ENCODE measurements at regions not wholly inside any gene's neighbourhood (a gene's known extent, or its start where the extent isn't known, plus 50 kb on each side); places are given as distances from the start of the nearest gene placed in this dataset.

DNA sequence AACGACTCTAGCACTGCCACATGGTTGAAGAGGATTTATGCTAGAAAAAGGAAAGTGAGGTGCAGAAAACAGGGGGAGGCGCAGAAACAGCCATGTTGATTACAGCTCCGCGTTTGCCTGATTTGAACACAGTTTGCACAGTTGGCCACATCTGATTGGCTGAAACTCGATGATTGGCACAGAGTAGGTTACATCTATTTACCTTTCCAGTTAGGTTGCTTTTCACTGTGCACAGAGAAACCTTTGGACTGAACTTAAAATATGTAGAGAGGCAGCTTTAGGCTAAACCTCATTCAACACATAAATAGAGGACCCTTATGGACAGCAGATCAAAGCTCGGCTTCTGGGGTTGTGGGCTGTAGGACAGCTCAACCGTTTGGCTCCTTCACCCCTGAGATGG lies 153.7 kb upstream of the APCDD1 start:
- no peaks in the 10 kb centered on the region for H3K9me3 Mint-ChIP-seq
- intact Hi-C loops (cut with micrococcal nuclease): no loop called here
- H3K36me3 Mint-ChIP-seq (ENCODE audit: low read depth): no peaks in the 10 kb centered on the region
- no peak overlapping the region for H3K27ac Mint-ChIP-seq
- H3K27me3 Mint-ChIP-seq (ENCODE audit: insufficient read depth): peaks cover 2% of the 10 kb centered on the region
- no peak for DNase-seq (ENCODE audit: low spot score)
- no peaks in the 10 kb centered on the region for H3K4me1 Mint-ChIP-seq (ENCODE audit: low read depth)
- no peak overlapping the region for H3K4me3 Mint-ChIP-seq

- H3K4me1 Mint-ChIP-seq (ENCODE audit: low read depth): no peaks in the 10 kb centered on the region
- no peaks in the 10 kb centered on the region for H3K36me3 Mint-ChIP-seq (ENCODE audit: low read depth)
- intact Hi-C loops (cut with micrococcal nuclease): no loop called here
- peaks cover 2% of the 10 kb centered on the region for H3K27me3 Mint-ChIP-seq (ENCODE audit: insufficient read depth)
- no peak overlapping the region for H3K27ac Mint-ChIP-seq
- no peak for DNase-seq (ENCODE audit: low spot score)
- H3K9me3 Mint-ChIP-seq: no peaks in the 10 kb centered on the region
- no peak overlapping the region for H3K4me3 Mint-ChIP-seq
Measured at GRCh38 chr18:10301831-10302483, 152.5 kb upstream of the APCDD1 start.

DNA sequence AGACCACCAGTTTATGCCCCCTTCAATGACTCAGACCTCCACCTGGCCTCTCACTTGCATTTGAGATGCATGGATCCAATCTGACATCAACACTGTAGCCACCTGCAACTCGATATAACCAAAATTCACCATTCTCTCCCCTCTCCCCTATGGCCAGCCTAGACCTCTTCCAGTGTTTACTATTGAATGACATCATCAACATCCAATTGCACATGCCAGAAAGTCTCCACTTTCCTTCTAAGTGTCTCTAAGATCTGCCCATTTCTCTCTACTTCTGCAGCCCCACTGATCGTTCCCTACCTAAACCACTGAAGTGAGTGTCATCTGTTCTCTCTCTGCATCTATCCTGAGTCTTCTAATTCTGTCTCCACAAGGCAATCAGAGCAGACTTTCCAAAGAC lies 151.3 kb upstream of the APCDD1 start:
- no peak overlapping the region for H3K4me3 Mint-ChIP-seq
- peaks cover 2% of the 10 kb centered on the region for H3K27me3 Mint-ChIP-seq (ENCODE audit: insufficient read depth)

DNA sequence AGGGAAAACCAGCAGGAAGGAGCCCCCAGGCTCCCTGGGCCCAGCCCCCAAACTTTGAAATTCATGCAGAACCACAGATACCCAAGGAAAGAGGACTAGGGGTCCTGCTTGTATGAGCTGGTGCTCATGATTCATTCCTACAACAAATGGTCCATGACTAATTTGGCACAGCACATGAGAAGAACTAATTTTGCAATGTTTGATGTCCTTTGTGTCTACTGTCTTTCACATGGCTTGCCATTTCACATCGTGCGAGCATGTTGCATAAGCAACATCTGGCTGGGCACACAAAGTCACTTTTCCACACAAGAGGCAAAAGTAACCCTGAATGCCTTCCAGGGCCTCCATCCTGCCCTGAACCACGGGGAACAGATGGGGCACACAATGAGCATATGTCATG lies 149.6 kb upstream of the APCDD1 start:
- peaks cover 2% of the 10 kb centered on the region for H3K27me3 Mint-ChIP-seq (ENCODE audit: insufficient read depth)
- H3K4me1 Mint-ChIP-seq (ENCODE audit: low read depth): no peaks in the 10 kb centered on the region
- H3K9me3 Mint-ChIP-seq: no peaks in the 10 kb centered on the region
- intact Hi-C loops (cut with micrococcal nuclease): no loop called here
- H3K27ac Mint-ChIP-seq: no peak overlapping the region
- H3K36me3 Mint-ChIP-seq (ENCODE audit: low read depth): no peaks in the 10 kb centered on the region
- no peak overlapping the region for H3K4me3 Mint-ChIP-seq
- DNase-seq (ENCODE audit: low spot score): no peak

More for the DNA sequence above, 151.3 kb upstream of the APCDD1 start:
- intact Hi-C loops (cut with micrococcal nuclease): no loop called here
- no peak for DNase-seq (ENCODE audit: low spot score)
- Mint-ChIP-seq H3K9me3 (no peaks in the 10 kb centered on the region), H3K36me3 (ENCODE audit: low read depth) (no peaks in the 10 kb centered on the region), H3K4me1 (ENCODE audit: low read depth) (no peaks in the 10 kb centered on the region), H3K27ac (no peak overlapping the region)

GRCh38 chr18:10306779-10307178 lies 147.7 kb upstream of the APCDD1 start:
- DNase-seq (ENCODE audit: low spot score): no peak
- Mint-ChIP-seq H3K4me3 (no peak overlapping the region), H3K27ac (no peak overlapping the region), H3K4me1 (ENCODE audit: low read depth) (no peaks in the 10 kb centered on the region), H3K36me3 (ENCODE audit: low read depth) (no peaks in the 10 kb centered on the region), H3K27me3 (ENCODE audit: insufficient read depth) (no peaks in the 10 kb centered on the region), H3K9me3 (no peaks in the 10 kb centered on the region)
- intact Hi-C loops (cut with micrococcal nuclease): no loop called here

DNA sequence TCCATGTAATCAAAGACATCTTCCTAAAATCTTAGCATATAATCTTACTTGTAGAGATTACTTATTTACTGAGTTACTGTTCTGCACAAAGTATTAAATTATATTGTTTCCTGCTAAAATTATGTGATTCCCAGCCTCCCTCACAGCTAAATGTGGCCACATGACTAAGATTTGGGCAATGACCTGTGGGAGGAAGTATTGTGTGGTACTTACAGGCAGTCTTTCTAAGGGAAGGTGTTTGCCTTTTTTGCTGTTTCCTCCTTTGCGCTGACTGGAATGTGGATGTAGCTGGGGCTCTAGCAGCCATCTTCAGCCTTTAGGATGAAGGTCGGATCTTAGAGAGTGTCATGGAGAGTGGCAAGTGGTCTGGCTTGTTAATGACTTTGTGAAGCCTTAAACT lies 146.3 kb upstream of the APCDD1 start:
- H3K27ac Mint-ChIP-seq: no peak overlapping the region
- H3K9me3 Mint-ChIP-seq: no peaks in the 10 kb centered on the region
- intact Hi-C loops (cut with micrococcal nuclease): no loop called here
- no peak for DNase-seq (ENCODE audit: low spot score)
- H3K36me3 Mint-ChIP-seq (ENCODE audit: low read depth): no peaks in the 10 kb centered on the region
- H3K27me3 Mint-ChIP-seq (ENCODE audit: insufficient read depth): no peaks in the 10 kb centered on the region
- H3K4me3 Mint-ChIP-seq: no peak overlapping the region
- H3K4me1 Mint-ChIP-seq (ENCODE audit: low read depth): no peaks in the 10 kb centered on the region

DNA sequence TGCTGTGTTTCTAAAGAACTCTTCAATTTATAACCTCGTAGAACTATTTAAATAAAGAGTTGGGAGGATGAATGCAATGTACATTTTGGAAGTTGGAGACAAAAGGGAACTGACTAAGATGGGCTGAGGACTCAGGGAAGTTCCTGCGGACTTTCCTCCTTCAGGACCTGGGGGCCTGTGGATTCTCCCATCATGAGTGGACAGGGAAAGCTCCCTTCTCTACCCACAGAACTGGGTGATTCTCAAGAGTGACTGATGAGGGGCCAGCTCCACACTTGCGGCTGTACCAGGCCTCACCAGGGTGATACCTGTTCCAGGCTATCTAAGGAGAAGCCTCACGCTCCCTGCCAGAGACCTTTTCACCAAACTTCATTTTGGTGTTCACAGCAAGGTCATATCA lies 143.8 kb upstream of the APCDD1 start:
- H3K9me3 Mint-ChIP-seq: no peaks in the 10 kb centered on the region
- intact Hi-C loops (cut with micrococcal nuclease): no loop called here
- H3K27me3 Mint-ChIP-seq (ENCODE audit: insufficient read depth): no peaks in the 10 kb centered on the region
- no peaks in the 10 kb centered on the region for H3K36me3 Mint-ChIP-seq (ENCODE audit: low read depth)
- DNase-seq (ENCODE audit: low spot score): no peak
- H3K27ac Mint-ChIP-seq: no peak overlapping the region
- no peaks in the 10 kb centered on the region for H3K4me1 Mint-ChIP-seq (ENCODE audit: low read depth)
- H3K4me3 Mint-ChIP-seq: no peak overlapping the region

DNA sequence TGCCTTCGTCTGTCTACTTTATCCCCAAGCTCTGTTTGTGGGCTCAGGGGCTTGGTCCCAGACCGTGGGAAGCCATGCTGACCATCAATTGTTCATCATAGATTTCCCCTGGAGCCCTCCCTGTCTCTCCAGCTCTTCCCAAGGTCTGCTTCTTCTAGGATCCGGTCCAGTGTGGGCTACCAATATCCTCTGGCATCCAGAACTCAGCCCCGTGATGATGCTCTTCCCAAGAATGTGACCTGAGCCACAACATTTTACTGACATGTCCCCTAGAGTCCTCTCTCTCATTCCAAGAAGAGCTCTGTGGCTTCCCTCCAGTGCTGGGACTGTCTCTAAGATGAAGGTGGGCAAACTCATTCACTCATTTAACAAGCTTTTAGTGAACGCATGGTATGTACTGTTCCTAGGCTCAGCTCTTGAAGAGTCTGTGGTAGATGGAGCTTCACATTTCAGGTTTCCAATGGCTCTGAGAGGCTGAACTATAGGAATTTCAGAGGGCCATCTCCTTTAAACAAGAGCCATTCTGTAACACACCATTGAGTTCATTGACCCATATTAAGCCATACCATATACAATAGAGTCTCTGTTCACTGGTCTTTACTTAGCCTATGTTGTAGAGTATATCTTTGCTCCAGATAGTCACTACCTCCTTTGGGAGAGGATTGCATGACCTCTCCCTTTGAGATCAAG lies 142.0 kb upstream of the APCDD1 start:
- no peak overlapping the region for H3K27ac Mint-ChIP-seq
- H3K4me1 Mint-ChIP-seq (ENCODE audit: low read depth): no peaks in the 10 kb centered on the region
- no peaks in the 10 kb centered on the region for H3K36me3 Mint-ChIP-seq (ENCODE audit: low read depth)
- DNase-seq (ENCODE audit: low spot score): no peak
- no peaks in the 10 kb centered on the region for H3K27me3 Mint-ChIP-seq (ENCODE audit: insufficient read depth)
- intact Hi-C loops (cut with micrococcal nuclease): no loop called here
- H3K4me3 Mint-ChIP-seq: no peak overlapping the region
- no peaks in the 10 kb centered on the region for H3K9me3 Mint-ChIP-seq

GRCh38 chr18:10313016-10313342 lies 141.5 kb upstream of the APCDD1 start:
- H3K27me3 Mint-ChIP-seq (ENCODE audit: insufficient read depth): no peaks in the 10 kb centered on the region
- H3K27ac Mint-ChIP-seq: no peak overlapping the region
- intact Hi-C loops (cut with micrococcal nuclease): no loop called here
- no peaks in the 10 kb centered on the region for H3K4me1 Mint-ChIP-seq (ENCODE audit: low read depth)
- no peak overlapping the region for H3K4me3 Mint-ChIP-seq
- no peak for DNase-seq (ENCODE audit: low spot score)
- no peaks in the 10 kb centered on the region for H3K9me3 Mint-ChIP-seq
- H3K36me3 Mint-ChIP-seq (ENCODE audit: low read depth): no peaks in the 10 kb centered on the region

DNA sequence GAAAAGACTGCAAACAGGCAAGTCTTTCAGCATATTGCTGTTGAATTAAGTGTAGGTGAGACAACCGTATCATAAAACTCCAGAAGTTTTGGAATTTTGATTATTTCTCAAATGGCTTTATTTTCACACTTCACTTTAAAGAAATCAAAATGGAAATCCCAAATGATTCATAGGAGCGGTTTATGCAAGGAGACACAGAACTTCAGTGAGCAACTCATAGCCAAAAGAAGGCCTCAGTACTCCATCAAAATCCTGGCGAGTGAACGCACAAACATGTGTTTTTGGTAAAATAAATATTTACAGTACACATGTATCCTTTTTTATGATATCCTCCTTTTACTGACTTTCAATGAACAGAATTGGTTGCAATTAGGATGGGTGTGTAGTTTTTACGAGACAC lies 140.4 kb upstream of the APCDD1 start:
- intact Hi-C loops (cut with micrococcal nuclease): no loop called here

GRCh38 chr18:10315522-10315921 lies 138.9 kb upstream of the APCDD1 start:
- Mint-ChIP-seq H3K9me3 (no peaks in the 10 kb centered on the region), H3K4me3 (no peak overlapping the region), H3K36me3 (ENCODE audit: low read depth) (no peaks in the 10 kb centered on the region), H3K27ac (peak overlapping the region; percentile 49), H3K4me1 (ENCODE audit: low read depth) (no peaks in the 10 kb centered on the region), H3K27me3 (ENCODE audit: insufficient read depth) (no peaks in the 10 kb centered on the region)
- intact Hi-C loops (cut with micrococcal nuclease): no loop called here
- no peak for DNase-seq (ENCODE audit: low spot score)

More for the DNA sequence above, 140.4 kb upstream of the APCDD1 start:
- Mint-ChIP-seq H3K36me3 (ENCODE audit: low read depth) (no peaks in the 10 kb centered on the region), H3K9me3 (no peaks in the 10 kb centered on the region), H3K4me1 (ENCODE audit: low read depth) (no peaks in the 10 kb centered on the region), H3K4me3 (no peak overlapping the region), H3K27ac (no peak overlapping the region), H3K27me3 (ENCODE audit: insufficient read depth) (no peaks in the 10 kb centered on the region)
- no peak for DNase-seq (ENCODE audit: low spot score)

DNA sequence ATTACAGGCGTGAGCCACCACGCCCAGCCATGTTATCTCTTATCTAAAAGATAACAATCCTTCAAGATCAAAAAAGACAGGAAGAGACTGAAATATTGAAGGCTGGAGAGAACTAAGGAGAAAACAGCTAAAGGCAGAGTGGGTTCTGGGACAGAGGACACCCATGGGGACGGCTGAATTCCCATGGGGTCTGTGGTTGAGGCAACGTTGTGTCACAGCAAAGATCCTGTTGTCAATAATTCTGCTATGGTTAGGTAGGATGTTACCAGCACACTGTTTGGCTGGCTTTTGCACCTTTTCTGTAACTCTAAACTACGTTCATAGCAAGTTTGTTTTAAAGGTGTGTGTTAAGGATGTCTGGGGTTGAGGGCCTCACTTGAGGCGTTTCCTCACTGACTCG lies 137.7 kb upstream of the APCDD1 start:
- Mint-ChIP-seq H3K36me3 (ENCODE audit: low read depth) (no peaks in the 10 kb centered on the region), H3K4me1 (ENCODE audit: low read depth) (no peaks in the 10 kb centered on the region), H3K4me3 (no peak overlapping the region), H3K27ac (no peak overlapping the region), H3K9me3 (no peaks in the 10 kb centered on the region), H3K27me3 (ENCODE audit: insufficient read depth) (no peaks in the 10 kb centered on the region)
- DNase-seq (ENCODE audit: low spot score): no peak
- intact Hi-C loops (cut with micrococcal nuclease): no loop called here

DNA sequence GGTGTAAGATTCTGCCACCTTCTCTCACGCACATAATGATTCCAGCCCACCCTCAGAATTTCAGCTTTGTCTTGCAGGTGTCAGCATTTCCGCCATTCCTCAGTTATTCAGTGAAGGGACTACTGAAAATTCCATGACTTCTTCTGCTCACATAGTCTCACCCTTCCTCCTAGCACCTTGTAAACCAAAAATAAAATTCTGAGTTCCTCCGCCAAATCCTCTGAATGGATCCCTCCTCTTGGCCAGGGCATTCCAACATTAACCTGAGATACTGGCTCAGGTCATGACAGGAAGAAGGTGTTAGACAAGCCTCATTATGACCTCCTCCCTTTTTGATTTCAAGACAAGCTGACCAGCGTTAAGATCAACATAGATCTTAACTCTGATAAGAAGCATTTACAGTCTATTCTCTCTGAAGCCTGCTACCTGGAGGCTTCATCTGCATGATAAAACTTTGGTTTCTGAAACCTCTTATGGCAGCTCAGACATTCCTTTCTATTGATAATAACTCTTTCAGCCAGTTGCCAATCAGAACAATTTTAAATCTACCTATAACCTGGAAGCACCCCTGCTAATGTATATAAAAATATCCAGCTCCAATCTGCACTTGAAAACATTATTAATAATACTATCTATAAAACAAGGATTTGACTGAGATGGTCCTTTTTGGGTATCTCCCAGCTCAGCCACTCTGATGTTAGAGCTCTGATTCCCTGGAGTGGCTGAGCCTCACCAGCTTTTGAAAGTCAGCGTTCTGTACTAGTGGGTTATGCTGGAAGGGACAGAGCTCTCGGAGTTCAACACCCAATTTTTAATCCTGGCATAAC lies 136.4 kb upstream of the APCDD1 start:
- Mint-ChIP-seq H3K27ac (no peak overlapping the region), H3K36me3 (ENCODE audit: low read depth) (no peaks in the 10 kb centered on the region), H3K9me3 (no peaks in the 10 kb centered on the region), H3K4me3 (no peak overlapping the region), H3K27me3 (ENCODE audit: insufficient read depth) (no peaks in the 10 kb centered on the region), H3K4me1 (ENCODE audit: low read depth) (no peaks in the 10 kb centered on the region)
- intact Hi-C loops (cut with micrococcal nuclease): no loop called here
- no peak for DNase-seq (ENCODE audit: low spot score)
